ENCODE measurements at regions not wholly inside any gene's neighbourhood (a gene's known extent, or its start where the extent isn't known, plus 50 kb on each side); places are given as distances from the start of the nearest gene placed in this dataset.
"Not testable (repeated sequence)": the region's sequence is repeated elsewhere in the genome, so short reads cannot be mapped to it uniquely, and the experiment has no call there.

GRCh38 chr10:33781606-33782395, 447.3 kb upstream of the NRP1 start:
- no peak for DNase-seq (ENCODE audit: low spot score)

- no peak for DNase-seq (ENCODE audit: low spot score)
Measured at GRCh38 chr10:33780961-33781360, 446.5 kb upstream of the NRP1 start.

- DNase-seq (ENCODE audit: low spot score) = no peak
Measured at GRCh38 chr10:33777223-33777622, 442.8 kb upstream of the NRP1 start.

GRCh38 chr10:33776419-33777070, 442.1 kb upstream of the NRP1 start:
- no peak for DNase-seq (ENCODE audit: low spot score)

- DNase-seq (ENCODE audit: low spot score) = no peak
Measured at GRCh38 chr10:33774857-33775256, 440.4 kb upstream of the NRP1 start.

GRCh38 chr10:33773886-33774480, 439.5 kb upstream of the NRP1 start:
- DNase-seq (ENCODE audit: low spot score) = no peak

- DNase-seq (ENCODE audit: low spot score) = no peak
Measured at GRCh38 chr10:33773253-33773573, 438.7 kb upstream of the NRP1 start.

GRCh38 chr10:33772370-33773252, 438.1 kb upstream of the NRP1 start:
- DNase-seq (ENCODE audit: low spot score) = no peak

GRCh38 chr10:33771856-33772255, 437.4 kb upstream of the NRP1 start:
- not testable (repeated sequence) for DNase-seq (ENCODE audit: low spot score)

GRCh38 chr10:33764694-33765185, 430.3 kb upstream of the NRP1 start:
- no peak for DNase-seq (ENCODE audit: low spot score)

GRCh38 chr10:33760056-33760943, 425.8 kb upstream of the NRP1 start:
- no peak for DNase-seq (ENCODE audit: low spot score)

- no peak for DNase-seq (ENCODE audit: low spot score)
Measured at GRCh38 chr10:33759191-33759590, 424.7 kb upstream of the NRP1 start.

GRCh38 chr10:33758299-33758698, 423.8 kb upstream of the NRP1 start:
- no peak for DNase-seq (ENCODE audit: low spot score)

- DNase-seq (ENCODE audit: low spot score) = no peak
Measured at GRCh38 chr10:33754052-33754451, 419.6 kb upstream of the NRP1 start.

GRCh38 chr10:33753389-33753788, 418.9 kb upstream of the NRP1 start:
- no peak for DNase-seq (ENCODE audit: low spot score)

- no peak for DNase-seq (ENCODE audit: low spot score)
Measured at GRCh38 chr10:33749790-33750189, 415.3 kb upstream of the NRP1 start.

- no peak for DNase-seq (ENCODE audit: low spot score)
Measured at GRCh38 chr10:33749067-33749735, 414.7 kb upstream of the NRP1 start.

GRCh38 chr10:33746836-33747268, 412.4 kb upstream of the NRP1 start:
- DNase-seq (ENCODE audit: low spot score) = no peak

- DNase-seq (ENCODE audit: low spot score) = no peak
Measured at GRCh38 chr10:33746186-33746585, 411.7 kb upstream of the NRP1 start.

GRCh38 chr10:33743429-33743857, 409.0 kb upstream of the NRP1 start:
- DNase-seq (ENCODE audit: low spot score) = no peak

- no peak for DNase-seq (ENCODE audit: low spot score)
Measured at GRCh38 chr10:33739031-33739430, 404.6 kb upstream of the NRP1 start.

Data from AG08395 (cell line).